ENCODE measurements at regions not wholly inside any gene's neighbourhood (a gene's known extent, or its start where the extent isn't known, plus 50 kb on each side); places are given as distances from the start of the nearest gene placed in this dataset.

- Histone ChIP-seq H3K9me3 (ENCODE audit: control insufficient read depth, insufficient read depth, low read length) (no peaks in the 10 kb centered on the region), H3K36me3 (ENCODE audit: control insufficient read depth, insufficient read depth, low read length) (no peaks in the 10 kb centered on the region), H3K4me1 (ENCODE audit: control insufficient read depth, insufficient read depth, low read length) (no peaks in the 10 kb centered on the region), H3K27me3 (ENCODE audit: control insufficient read depth, insufficient read depth, low read length) (no peaks in the 10 kb centered on the region), H3K27ac (ENCODE audit: low read length) (no peak overlapping the region), H3K4me3 (ENCODE audit: low read length) (no peak overlapping the region)
- Mint-ChIP-seq H3K27ac (no peak overlapping the region), H3K9me3 (no peaks in the 10 kb centered on the region), H3K36me3 (no peaks in the 10 kb centered on the region), H3K4me3 (no peak overlapping the region), H3K27me3 (ENCODE audit: low read depth in 2 of 2) (peaks cover 0 to 12% of the 10 kb centered on the region in 2 donors), H3K4me1 (peaks cover 0 to 5% of the 10 kb centered on the region in 2 donors)
- intact Hi-C loops (cut with micrococcal nuclease) = no loop called here
- WGBS (ENCODE audit: insufficient coverage) = 87% methylated on average over 18 of the region's 18 CpGs
- ATAC-seq (no peak), DNase-seq (no peak)
- TF ChIP-seq, protein P1, sequence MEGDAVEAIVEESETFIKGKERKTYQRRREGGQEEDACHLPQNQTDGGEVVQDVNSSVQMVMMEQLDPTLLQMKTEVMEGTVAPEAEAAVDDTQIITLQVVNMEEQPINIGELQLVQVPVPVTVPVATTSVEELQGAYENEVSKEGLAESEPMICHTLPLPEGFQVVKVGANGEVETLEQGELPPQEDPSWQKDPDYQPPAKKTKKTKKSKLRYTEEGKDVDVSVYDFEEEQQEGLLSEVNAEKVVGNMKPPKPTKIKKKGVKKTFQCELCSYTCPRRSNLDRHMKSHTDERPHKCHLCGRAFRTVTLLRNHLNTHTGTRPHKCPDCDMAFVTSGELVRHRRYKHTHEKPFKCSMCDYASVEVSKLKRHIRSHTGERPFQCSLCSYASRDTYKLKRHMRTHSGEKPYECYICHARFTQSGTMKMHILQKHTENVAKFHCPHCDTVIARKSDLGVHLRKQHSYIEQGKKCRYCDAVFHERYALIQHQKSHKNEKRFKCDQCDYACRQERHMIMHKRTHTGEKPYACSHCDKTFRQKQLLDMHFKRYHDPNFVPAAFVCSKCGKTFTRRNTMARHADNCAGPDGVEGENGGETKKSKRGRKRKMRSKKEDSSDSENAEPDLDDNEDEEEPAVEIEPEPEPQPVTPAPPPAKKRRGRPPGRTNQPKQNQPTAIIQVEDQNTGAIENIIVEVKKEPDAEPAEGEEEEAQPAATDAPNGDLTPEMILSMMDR (IDR thresholded peaks at IDR 0.05) = no peak
Measured at GRCh38 chr10:124322191-124322980, 96.3 kb downstream of the OAT start.

DNA sequence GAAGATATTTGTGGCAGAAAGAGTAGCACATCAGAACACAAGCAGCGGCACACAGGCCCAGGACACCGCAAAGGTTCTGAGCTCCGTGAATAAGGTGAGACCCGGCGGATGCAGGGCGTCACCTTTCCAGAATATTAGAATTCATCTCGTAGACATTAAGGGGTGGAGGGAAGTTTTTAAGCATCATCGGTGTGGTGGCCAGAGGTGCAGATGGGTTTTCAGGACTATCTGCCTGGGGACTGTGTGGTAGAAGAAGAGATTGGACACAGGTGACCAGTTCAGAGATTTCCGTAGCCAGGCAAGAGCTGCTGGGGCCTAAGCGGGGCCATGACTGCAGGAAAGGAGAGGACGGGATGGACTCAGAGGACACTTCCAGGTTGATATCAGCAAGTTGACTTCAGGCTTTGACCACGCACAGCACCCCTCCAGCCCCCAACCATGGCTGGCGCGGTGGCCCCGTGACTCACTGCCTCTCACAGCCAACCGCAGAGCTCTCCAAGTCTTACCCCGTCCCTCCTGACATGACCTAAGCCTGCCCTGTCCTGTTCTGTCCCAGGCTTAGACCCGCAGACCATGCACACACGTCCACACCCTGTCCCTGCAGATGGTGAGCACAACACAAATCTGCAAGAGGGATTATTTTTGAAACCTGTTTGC, 97.2 kb downstream of the OAT start:
- H3K9me3 Mint-ChIP-seq = no peaks in the 10 kb centered on the region

DNA sequence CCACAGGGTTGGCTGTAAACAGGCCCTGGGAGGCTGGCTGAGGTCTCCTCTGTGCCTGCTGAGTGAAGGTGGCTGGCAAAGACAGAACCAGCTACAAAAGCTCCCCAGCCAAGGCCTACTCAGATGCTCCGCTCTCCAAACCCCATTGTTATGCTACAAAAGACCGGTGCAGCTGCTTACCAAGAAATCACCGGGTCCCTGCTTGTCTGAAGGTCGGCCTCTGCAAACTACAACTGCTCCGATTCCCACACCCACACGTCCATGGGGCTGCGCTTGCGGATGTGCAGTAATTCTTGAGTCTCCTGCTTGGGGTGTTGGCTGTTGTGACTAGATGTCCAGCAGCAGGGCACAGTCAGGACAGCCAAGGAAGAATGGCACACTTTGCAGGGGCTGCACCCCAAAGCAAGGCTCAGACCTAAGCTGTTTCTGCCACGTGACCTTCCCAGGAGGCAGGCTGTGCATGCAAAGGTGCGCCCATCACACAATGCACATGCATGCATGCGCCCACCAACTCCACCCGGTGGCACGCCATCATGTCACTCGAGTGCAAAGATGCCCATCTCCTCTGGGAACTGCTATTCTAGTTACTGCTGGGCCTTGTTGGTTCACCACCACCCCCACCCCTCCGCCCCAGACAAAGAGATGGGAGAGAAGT, 97.8 kb downstream of the OAT start:
- H3K27ac ChIP-seq (ENCODE audit: low read length) = no peak overlapping the region
- peaks cover under 1 to 9% of the 10 kb centered on the region in 2 donors for H3K27me3 Mint-ChIP-seq (ENCODE audit: low read depth in 2 of 2)
- H3K36me3 ChIP-seq (ENCODE audit: control insufficient read depth, insufficient read depth, low read length) = no peaks in the 10 kb centered on the region
- WGBS (ENCODE audit: insufficient coverage) = 94% methylated on average over 15 of the region's 15 CpGs
- H3K36me3 Mint-ChIP-seq = no peaks in the 10 kb centered on the region
- TF ChIP-seq, protein P1 (IDR thresholded peaks at IDR 0.05) = no peak
- intact Hi-C loops (cut with micrococcal nuclease) = no loop called here
- H3K27ac Mint-ChIP-seq = no peak overlapping the region
- no peaks in the 10 kb centered on the region for H3K27me3 ChIP-seq (ENCODE audit: control insufficient read depth, insufficient read depth, low read length)
- H3K4me3 ChIP-seq (ENCODE audit: low read length) = no peak overlapping the region
- no peaks in the 10 kb centered on the region for H3K9me3 ChIP-seq (ENCODE audit: control insufficient read depth, insufficient read depth, low read length)
- no peak for ATAC-seq
- DNase-seq = no peak
- H3K9me3 Mint-ChIP-seq = no peaks in the 10 kb centered on the region
- H3K4me3 Mint-ChIP-seq = no peak overlapping the region
- no peaks in the 10 kb centered on the region for H3K4me1 ChIP-seq (ENCODE audit: control insufficient read depth, insufficient read depth, low read length)
- peaks cover 0 to 5% of the 10 kb centered on the region in 2 donors for H3K4me1 Mint-ChIP-seq

More for the DNA sequence above, 97.2 kb downstream of the OAT start:
- H3K4me1 Mint-ChIP-seq = peaks cover 0 to 5% of the 10 kb centered on the region in 2 donors
- no peak overlapping the region for H3K4me3 Mint-ChIP-seq
- no peak for ATAC-seq
- intact Hi-C loops (cut with micrococcal nuclease) = no loop called here
- 91% methylated on average over 19 of the region's 19 CpGs for WGBS (ENCODE audit: insufficient coverage)
- Histone ChIP-seq H3K36me3 (ENCODE audit: control insufficient read depth, insufficient read depth, low read length) (no peaks in the 10 kb centered on the region), H3K9me3 (ENCODE audit: control insufficient read depth, insufficient read depth, low read length) (no peaks in the 10 kb centered on the region), H3K27me3 (ENCODE audit: control insufficient read depth, insufficient read depth, low read length) (no peaks in the 10 kb centered on the region), H3K27ac (ENCODE audit: low read length) (no peak overlapping the region), H3K4me3 (ENCODE audit: low read length) (no peak overlapping the region), H3K4me1 (ENCODE audit: control insufficient read depth, insufficient read depth, low read length) (no peaks in the 10 kb centered on the region)
- H3K36me3 Mint-ChIP-seq = no peaks in the 10 kb centered on the region
- TF ChIP-seq, protein P1 (IDR thresholded peaks at IDR 0.05) = no peak
- H3K27me3 Mint-ChIP-seq (ENCODE audit: low read depth in 2 of 2) = peaks cover 0 to 10% of the 10 kb centered on the region in 2 donors
- no peak overlapping the region for H3K27ac Mint-ChIP-seq
- no peak for DNase-seq
